Endodermal cell (in vitro differentiated cells): ENCODE measurements at regions not wholly inside any gene's neighbourhood (a gene's known extent, or its start where the extent isn't known, plus 50 kb on each side); places are given as distances from the start of the nearest gene placed in this dataset.
A peak's percentile ranks its signal among the peaks of the same experiment; 100 is the strongest.

Experiments
- DNase-seq: peaks from one replicate; pipeline ENCODE4 v3.0.0-alpha.2; 2017
- H3K27ac ChIP-seq: 2 replicates; pipeline ENCODE4 v1.5.1; 2013; ENCODE audit warnings: mild to moderate bottlenecking, low read depth, low read length, moderate library complexity
- H3K27me3 ChIP-seq: 2 replicates; pipeline ENCODE4 v1.6.1; 2013; ENCODE audit warnings: mild to moderate bottlenecking, low read length, moderate library complexity; ENCODE audit not compliant: insufficient read depth, control insufficient read depth, poor library complexity, severe bottlenecking
- H3K36me3 ChIP-seq: 2 replicates; pipeline ENCODE4 v1.7.0; 2013; ENCODE audit warnings: mild to moderate bottlenecking, low read length, moderate library complexity; ENCODE audit not compliant: control insufficient read depth, insufficient read depth
- H3K4me1 ChIP-seq: one replicate; pipeline ENCODE4 v1.7.0; 2013; ENCODE audit warnings: low read length; ENCODE audit not compliant: control insufficient read depth, insufficient read depth
- H3K4me3 ChIP-seq: 2 replicates; pipeline ENCODE4 v1.5.1; 2013; ENCODE audit warnings: mild to moderate bottlenecking, low read length, moderate library complexity
- H3K9ac ChIP-seq: 2 replicates; pipeline ENCODE4 v1.6.1; 2013; ENCODE audit warnings: mild to moderate bottlenecking, low read length, moderate library complexity; ENCODE audit not compliant: poor library complexity, severe bottlenecking; ENCODE audit errors: extremely low read depth
- H3K9me3 ChIP-seq: 2 replicates; pipeline ENCODE4 v1.6.1; 2013; ENCODE audit warnings: mild to moderate bottlenecking, low read length, moderate library complexity; ENCODE audit not compliant: control insufficient read depth
- H3K27ac Mint-ChIP-seq: 2 replicates; pipeline ENCODE4 v1.8.0; 2020; ENCODE audit warnings: mixed read lengths
- H3K27me3 Mint-ChIP-seq: 2 replicates; pipeline ENCODE4 v1.8.0; 2021; ENCODE audit warnings: mild to moderate bottlenecking, mixed read lengths; ENCODE audit not compliant: insufficient read depth
- H3K36me3 Mint-ChIP-seq: 2 replicates; pipeline ENCODE4 v1.8.0; 2020; ENCODE audit warnings: low read depth, mixed read lengths
- H3K4me1 Mint-ChIP-seq: 2 replicates; pipeline ENCODE4 v1.8.0; 2020; ENCODE audit warnings: mixed read lengths
- H3K4me3 Mint-ChIP-seq: 2 replicates; pipeline ENCODE4 v1.8.0; 2020; ENCODE audit warnings: mild to moderate bottlenecking, moderate library complexity, mixed read lengths
- H3K9me3 Mint-ChIP-seq: 2 replicates; pipeline ENCODE4 v1.8.0; 2020; ENCODE audit warnings: mild to moderate bottlenecking, mixed read lengths
- CTCF ChIP-seq: fragments of 200-600 bp; sonication (generic); conservative IDR thresholded peaks from 2 replicates; pipeline ENCODE4 v1.5.0; 2021; ENCODE audit warnings: antibody characterized with exemption, mild to moderate bottlenecking
- WGBS, 2 experiments: methylation state at CpG; one replicate each; pipeline versions ENCODE4 v1.1.5 to v1.1.7; 2013; ENCODE audit warnings: missing lambda C conversion rate in 2 of 2, mixed read lengths in 1 of 2; ENCODE audit not compliant: insufficient coverage in 1 of 2, insufficient read length in 1 of 2; 5-methylcytosine and 5-hydroxymethylcytosine counted together

DNA sequence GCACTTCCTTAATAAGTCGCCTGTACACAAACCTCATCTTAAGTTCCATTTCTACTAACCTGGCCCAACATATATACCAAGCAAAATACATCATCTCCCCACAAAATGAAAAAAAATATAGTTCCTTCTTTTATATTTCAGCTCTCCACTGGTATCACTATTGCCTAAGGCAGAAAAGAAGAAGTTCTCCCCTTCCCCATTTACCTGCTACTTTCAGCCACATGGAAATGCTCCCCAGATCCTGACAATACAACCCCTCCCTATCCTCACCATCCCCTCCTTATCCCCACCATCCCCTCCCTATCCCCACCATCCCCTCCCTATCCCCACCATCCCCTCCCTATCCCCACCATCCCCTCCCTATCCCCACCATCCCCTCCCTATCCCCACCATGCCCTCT is 175.7 kb downstream of the LINC00237 start:
- WGBS, 2 experiments, result 89 to 100% methylated on average over 1 of the region's 1 CpG
- H3K4me3 ChIP-seq, result no peak overlapping the region
- H3K4me3 Mint-ChIP-seq, result no peak overlapping the region
- H3K9ac ChIP-seq, result no peak overlapping the region
- no peaks in the 10 kb centered on the region for H3K4me1 Mint-ChIP-seq
- DNase-seq, result no peak
- H3K36me3 ChIP-seq, result no peaks in the 10 kb centered on the region
- TF ChIP-seq CTCF, result no peak
- H3K9me3 Mint-ChIP-seq, result no peaks in the 10 kb centered on the region
- no peak overlapping the region for H3K27ac ChIP-seq
- H3K4me1 ChIP-seq, result no peaks in the 10 kb centered on the region
- H3K27me3 Mint-ChIP-seq, result peaks cover 12% of the 10 kb centered on the region
- no peaks in the 10 kb centered on the region for H3K9me3 ChIP-seq
- H3K27me3 ChIP-seq, result no peaks in the 10 kb centered on the region
- no peaks in the 10 kb centered on the region for H3K36me3 Mint-ChIP-seq
- no peak overlapping the region for H3K27ac Mint-ChIP-seq

- Histone ChIP-seq H3K27me3 (no peaks in the 10 kb centered on the region), H3K4me3 (no peak overlapping the region), H3K4me1 (no peaks in the 10 kb centered on the region), H3K27ac (no peak overlapping the region), H3K9me3 (no peaks in the 10 kb centered on the region), H3K36me3 (no peaks in the 10 kb centered on the region), H3K9ac (no peak overlapping the region)
- Mint-ChIP-seq H3K4me1 (no peaks in the 10 kb centered on the region), H3K36me3 (no peaks in the 10 kb centered on the region), H3K4me3 (no peak overlapping the region), H3K27ac (no peak overlapping the region), H3K9me3 (peaks cover 3% of the 10 kb centered on the region), H3K27me3 (peaks cover 12% of the 10 kb centered on the region)
- no peak for DNase-seq
- no peak for TF ChIP-seq CTCF
- 95 to 100% methylated on average over 1 to 4 of the region's 5 CpGs for whole genome bisulfite sequencing, 2 experiments
Observed at GRCh38 chr20:20929341-20929740, 176.8 kb downstream of the LINC00237 start.

DNA sequence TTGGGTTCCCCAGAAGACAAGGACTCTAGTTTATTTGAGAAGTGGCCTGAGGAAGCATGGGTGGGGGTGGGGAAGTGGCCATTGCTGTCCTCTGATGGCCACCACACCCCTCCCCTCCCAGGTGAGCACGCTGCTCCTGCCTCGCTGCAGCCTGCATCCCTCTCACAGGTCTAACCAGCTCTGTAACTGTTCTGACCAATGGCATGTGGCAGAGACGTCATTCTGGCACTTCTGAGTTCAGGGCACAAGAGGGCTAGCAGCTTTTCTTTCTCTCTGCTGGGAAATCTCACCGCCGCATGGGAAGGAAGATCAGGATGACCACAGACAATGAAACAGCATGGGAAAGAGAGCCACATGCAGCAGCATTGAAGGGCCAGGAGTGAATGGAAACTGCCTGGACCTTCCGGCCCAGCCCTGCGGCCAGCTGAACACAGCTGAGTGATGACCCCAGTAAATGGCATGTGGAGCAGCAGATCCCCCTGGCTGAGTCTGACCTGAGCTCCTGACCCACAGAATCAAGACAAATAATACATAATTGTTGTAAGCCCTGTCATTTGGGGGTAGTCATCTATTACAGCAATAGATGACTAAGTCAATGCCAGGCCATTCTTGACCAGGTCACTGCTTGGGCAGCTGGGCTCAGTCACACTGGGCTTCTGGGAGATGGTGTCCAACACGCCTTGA is 179.8 kb downstream of the LINC00237 start:
- no peaks in the 10 kb centered on the region for H3K36me3 ChIP-seq
- no peak for TF ChIP-seq CTCF
- no peaks in the 10 kb centered on the region for H3K27me3 ChIP-seq
- Mint-ChIP-seq H3K4me3 (no peak overlapping the region), H3K9me3 (peaks cover 3% of the 10 kb centered on the region), H3K27ac (no peak overlapping the region), H3K27me3 (peaks cover 12% of the 10 kb centered on the region), H3K4me1 (no peaks in the 10 kb centered on the region), H3K36me3 (no peaks in the 10 kb centered on the region)
- H3K9me3 ChIP-seq, result no peaks in the 10 kb centered on the region
- 86 to 87% methylated on average over 3 to 8 of the region's 8 CpGs for WGBS, 2 experiments
- H3K9ac ChIP-seq, result no peak overlapping the region
- H3K4me3 ChIP-seq, result no peak overlapping the region
- H3K27ac ChIP-seq, result no peak overlapping the region
- H3K4me1 ChIP-seq, result no peaks in the 10 kb centered on the region
- peak; percentile 56 for DNase-seq
